ENCODE measurements at regions not wholly inside any gene's neighbourhood (a gene's known extent, or its start where the extent isn't known, plus 50 kb on each side); places are given as distances from the start of the nearest gene placed in this dataset.

DNA sequence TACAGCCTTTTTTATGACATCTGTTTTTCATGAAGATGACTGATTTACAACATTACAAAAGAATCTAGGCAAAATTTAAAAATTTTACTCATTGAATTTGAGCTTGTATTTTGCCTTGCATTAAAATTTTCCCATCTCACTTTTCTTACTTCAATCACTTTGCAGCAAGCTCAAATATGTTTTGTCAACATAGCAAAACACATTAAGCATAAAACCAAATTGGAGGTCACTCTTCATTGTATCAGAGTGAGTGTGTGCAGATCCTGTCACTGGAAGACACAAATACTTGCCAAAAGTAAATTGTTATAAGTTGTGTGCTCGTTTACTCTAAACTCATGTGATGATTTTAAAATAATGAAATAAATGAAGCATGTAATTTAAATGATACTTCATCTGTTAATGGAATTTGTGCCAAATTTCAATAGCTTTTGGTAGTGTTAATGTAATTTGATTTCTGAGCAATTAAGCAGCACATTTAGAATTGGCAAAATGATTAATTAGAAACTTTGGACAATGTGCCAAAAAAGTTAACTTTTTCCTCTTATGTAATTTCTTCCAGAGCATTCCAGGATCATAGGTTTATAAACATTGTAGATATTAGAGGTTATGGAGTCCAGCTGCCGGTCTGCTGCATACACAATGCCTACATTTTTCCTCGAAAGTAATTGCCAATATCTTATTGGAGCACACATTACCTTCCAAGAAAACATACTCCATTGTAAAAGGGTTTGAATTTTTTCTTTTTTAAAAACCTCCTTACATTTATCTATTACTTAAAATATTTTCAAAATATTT is 1078.2 kb upstream of the LRRTM3 start:
- TF ChIP-seq CTCF (IDR thresholded peaks at IDR 0.05; ENCODE audit: borderline replicate concordance, insufficient read depth, low read depth, low read length): no peak
- no peak overlapping the region for H3K4me3 ChIP-seq (ENCODE audit: low read depth, low read length)

DNA sequence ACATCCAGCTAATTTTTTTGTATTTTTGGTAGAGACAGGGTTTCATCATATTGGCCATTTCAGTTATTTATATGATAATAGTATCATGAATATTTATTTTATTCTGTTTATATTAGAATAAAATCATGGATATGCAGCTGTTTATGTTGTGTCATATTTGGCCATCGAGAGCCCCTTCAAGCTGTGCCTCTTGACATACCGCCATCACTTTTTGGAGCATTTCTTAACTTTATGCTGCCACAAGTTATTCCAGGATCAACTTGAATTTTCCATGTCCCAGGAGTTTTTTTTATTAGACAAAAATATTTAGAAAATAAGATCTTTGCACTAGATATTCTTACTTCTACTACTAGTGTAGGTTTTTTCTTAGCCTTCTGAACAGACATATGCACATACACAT is 1067.0 kb upstream of the LRRTM3 start:
- no peak for TF ChIP-seq CTCF (IDR thresholded peaks at IDR 0.05; ENCODE audit: borderline replicate concordance, insufficient read depth, low read depth, low read length)

DNA sequence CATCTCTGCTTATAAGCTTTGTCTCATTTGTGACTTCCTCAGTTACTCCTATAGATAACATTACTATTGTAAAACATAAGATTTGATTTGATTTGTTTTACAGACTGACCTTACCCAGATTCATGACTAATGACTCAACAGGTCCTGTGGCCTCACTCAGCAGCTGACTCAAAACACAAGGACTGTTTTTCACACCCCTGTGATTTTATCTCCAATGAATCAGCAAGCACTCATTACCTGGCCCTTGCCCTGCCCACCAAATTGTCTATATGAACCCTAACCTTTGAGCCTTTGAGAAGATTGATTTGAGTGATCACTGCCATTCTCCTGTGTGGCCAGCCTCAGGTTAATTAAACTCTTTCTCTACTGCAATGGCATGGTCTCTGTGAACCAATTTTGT is 1064.6 kb upstream of the LRRTM3 start:
- no peak for TF ChIP-seq CTCF (IDR thresholded peaks at IDR 0.05; ENCODE audit: borderline replicate concordance, insufficient read depth, low read depth, low read length)
- H3K4me3 ChIP-seq (ENCODE audit: low read depth, low read length): no peak overlapping the region

More for the DNA sequence above, 1067.0 kb upstream of the LRRTM3 start:
- H3K4me3 ChIP-seq (ENCODE audit: low read depth, low read length): no peak overlapping the region

All from GM12875 (cell line).